H9 (cell line): ENCODE measurements at regions not wholly inside any gene's neighbourhood (a gene's known extent, or its start where the extent isn't known, plus 50 kb on each side); places are given as distances from the start of the nearest gene placed in this dataset.

Experiments
- DNase-seq: peaks from one replicate; pipeline ENCODE4 v3.0.0-alpha.2; 2017
- H2AFZ ChIP-seq: one replicate; pipeline ENCODE4 v1.6.1; 2013; ENCODE audit warnings: mild to moderate bottlenecking, low read length, control low read depth, moderate library complexity
- H2AK5ac ChIP-seq: 2 replicates; pipeline ENCODE4 v1.6.1; 2013; ENCODE audit warnings: low read length, control low read depth, mixed read lengths; ENCODE audit not compliant: insufficient read length
- H2BK120ac ChIP-seq: one replicate; pipeline ENCODE4 v1.6.1; 2013; ENCODE audit warnings: low read depth, mild to moderate bottlenecking, low read length, control low read depth, inconsistent platforms; ENCODE audit not compliant: poor library complexity, severe bottlenecking
- H2BK12ac ChIP-seq: 2 replicates; pipeline ENCODE4 v1.6.1; 2013; ENCODE audit warnings: low read length, control low read depth, mixed read lengths, low read depth; ENCODE audit not compliant: insufficient read length
- H2BK15ac ChIP-seq: 2 replicates; pipeline ENCODE4 v1.6.1; 2013; ENCODE audit warnings: low read depth, low read length, control low read depth
- H2BK20ac ChIP-seq: one replicate; pipeline ENCODE4 v1.6.1; 2013; ENCODE audit warnings: low read depth, mild to moderate bottlenecking, low read length, control low read depth, inconsistent platforms; ENCODE audit not compliant: poor library complexity, severe bottlenecking
- H2BK5ac ChIP-seq: 2 replicates; pipeline ENCODE4 v1.6.1; 2013; ENCODE audit warnings: low read length, control low read depth, mixed read lengths; ENCODE audit not compliant: insufficient read length
- H3K14ac ChIP-seq: 2 replicates; pipeline ENCODE4 v1.6.1; 2013; ENCODE audit warnings: low read length, control low read depth; ENCODE audit not compliant: insufficient read depth
- H3K18ac ChIP-seq: 2 replicates; pipeline ENCODE4 v1.6.1; 2013; ENCODE audit warnings: low read depth, mild to moderate bottlenecking, mixed read lengths, low read length, control low read depth; ENCODE audit not compliant: insufficient read length
- H3K23ac ChIP-seq: 2 replicates; pipeline ENCODE4 v1.6.1; 2013; ENCODE audit warnings: low read length, control low read depth, mixed read lengths, low read depth; ENCODE audit not compliant: insufficient read length
- H3K23me2 ChIP-seq: 2 replicates; pipeline ENCODE4 v1.6.1; 2013; ENCODE audit warnings: low read depth, mild to moderate bottlenecking, mixed read lengths, low read length, control low read depth; ENCODE audit not compliant: insufficient read length, poor library complexity, severe bottlenecking
- H3K27ac ChIP-seq: 2 replicates; pipeline ENCODE4 v1.5.1; 2013; ENCODE audit warnings: low read length, control low read depth, mixed read lengths, low read depth; ENCODE audit not compliant: insufficient read length
- H3K27me3 ChIP-seq: 2 replicates; pipeline ENCODE4 v1.6.1; 2013; ENCODE audit warnings: low read length, control low read depth, inconsistent platforms; ENCODE audit not compliant: insufficient read depth
- H3K4ac ChIP-seq: 2 replicates; pipeline ENCODE4 v1.6.1; 2013; ENCODE audit warnings: low read depth, mild to moderate bottlenecking, control low read depth, inconsistent platforms, low read length, moderate library complexity
- H3K4me1 ChIP-seq: 2 replicates; pipeline ENCODE4 v1.6.1; 2013; ENCODE audit warnings: low read length, control low read depth, inconsistent platforms; ENCODE audit not compliant: insufficient read depth
- H3K4me2 ChIP-seq: 2 replicates; pipeline ENCODE4 v1.6.1; 2013; ENCODE audit warnings: low read length, control low read depth, mixed read lengths; ENCODE audit not compliant: insufficient read length, insufficient read depth
- H3K56ac ChIP-seq: 2 replicates; pipeline ENCODE4 v1.6.1; 2013; ENCODE audit warnings: low read depth, mild to moderate bottlenecking, mixed read lengths, low read length, control low read depth; ENCODE audit not compliant: insufficient read length
- H3K79me1 ChIP-seq: 2 replicates; pipeline ENCODE4 v1.6.1; 2013; ENCODE audit warnings: low read depth, mild to moderate bottlenecking, moderate library complexity, low read length, control low read depth, inconsistent platforms; ENCODE audit not compliant: insufficient read depth, poor library complexity, severe bottlenecking
- H3K79me2 ChIP-seq: 2 replicates; pipeline ENCODE4 v1.6.1; 2013; ENCODE audit warnings: low read length, control low read depth, inconsistent platforms; ENCODE audit not compliant: insufficient read depth
- H3K9ac ChIP-seq: 2 replicates; pipeline ENCODE4 v1.6.1; 2013; ENCODE audit warnings: low read length, control low read depth, mixed read lengths; ENCODE audit not compliant: insufficient read length; ENCODE audit errors: extremely low read depth
- H3K9me3 ChIP-seq: one replicate; pipeline ENCODE4 v1.6.1; 2013; ENCODE audit warnings: low read depth, low read length, inconsistent platforms; ENCODE audit not compliant: control insufficient read depth
- H3T11ph ChIP-seq: one replicate; pipeline ENCODE4 v1.6.1; 2013; ENCODE audit warnings: mild to moderate bottlenecking, low read length, control low read depth, inconsistent platforms
- H4K20me1 ChIP-seq: one replicate; pipeline ENCODE4 v1.6.1; 2013; ENCODE audit not compliant: control insufficient read depth, insufficient read length, insufficient read depth
- H4K5ac ChIP-seq: 2 replicates; pipeline ENCODE4 v1.6.1; 2013; ENCODE audit warnings: low read depth, mild to moderate bottlenecking, mixed read lengths, low read length, control low read depth; ENCODE audit not compliant: insufficient read length
- H4K8ac ChIP-seq: replicated peaks from 2 replicates; pipeline ENCODE4 v1.6.1; 2013; ENCODE audit warnings: low read length, control low read depth, mixed read lengths, low read depth; ENCODE audit not compliant: insufficient read length
- H4K91ac ChIP-seq: 2 replicates; pipeline ENCODE4 v1.6.1; 2013; ENCODE audit warnings: low read depth, mild to moderate bottlenecking, moderate library complexity, mixed read lengths, low read length, control low read depth; ENCODE audit not compliant: insufficient read length
- H3K27ac Mint-ChIP-seq, 3 experiments: 2 replicates in 2 of 3; 3 replicates in 1 of 3; pipeline ENCODE4 v1.8.0; 2020 to 2021; ENCODE audit warnings: mixed read lengths in 3 of 3, mild to moderate bottlenecking in 1 of 3, moderate library complexity in 1 of 3
- H3K27me3 Mint-ChIP-seq: 2 replicates; pipeline ENCODE4 v1.8.0; 2021; ENCODE audit warnings: low read depth, mild to moderate bottlenecking, moderate library complexity, mixed read lengths
- H3K36me3 Mint-ChIP-seq, 3 experiments: 2 replicates in 2 of 3; 3 replicates in 1 of 3; pipeline ENCODE4 v1.8.0; 2020 to 2021; ENCODE audit warnings: low read depth in 3 of 3, mixed read lengths in 3 of 3; ENCODE audit not compliant: insufficient read depth in 1 of 3
- H3K4me1 Mint-ChIP-seq, 2 experiments: 2 replicates each; pipeline ENCODE4 v1.8.0; 2020; ENCODE audit warnings: mixed read lengths in 2 of 2
- H3K4me3 Mint-ChIP-seq, 2 experiments: 2 replicates in 1 of 2; 3 replicates in 1 of 2; pipeline ENCODE4 v1.8.0; 2020 to 2021; ENCODE audit warnings: mild to moderate bottlenecking in 2 of 2, mixed read lengths in 2 of 2, moderate library complexity in 1 of 2
- H3K9me3 Mint-ChIP-seq, 2 experiments: 2 replicates in 1 of 2; 3 replicates in 1 of 2; pipeline ENCODE4 v1.8.0; 2020; ENCODE audit warnings: mild to moderate bottlenecking in 2 of 2, mixed read lengths in 2 of 2, moderate library complexity in 1 of 2
- WGBS: extraction: QIAGEN DNeasy Blood & Tissue Kit; methylation state at CpG from one replicate; pipeline ENCODE4 v1.1.7; 2013; ENCODE audit warnings: missing lambda C conversion rate, low lambda C conversion rate, mixed read lengths; ENCODE audit not compliant: insufficient read length; ENCODE audit errors: extremely low coverage; 5-methylcytosine and 5-hydroxymethylcytosine counted together
- TF ChIP-seq, protein P1 (sequence below): fragments of 200-600 bp; sonication (generic); conservative IDR thresholded peaks from 3 replicates; pipeline ENCODE4 v1.8.0; 2021; ENCODE audit warnings: antibody characterized with exemption, mild to moderate bottlenecking

DNA sequence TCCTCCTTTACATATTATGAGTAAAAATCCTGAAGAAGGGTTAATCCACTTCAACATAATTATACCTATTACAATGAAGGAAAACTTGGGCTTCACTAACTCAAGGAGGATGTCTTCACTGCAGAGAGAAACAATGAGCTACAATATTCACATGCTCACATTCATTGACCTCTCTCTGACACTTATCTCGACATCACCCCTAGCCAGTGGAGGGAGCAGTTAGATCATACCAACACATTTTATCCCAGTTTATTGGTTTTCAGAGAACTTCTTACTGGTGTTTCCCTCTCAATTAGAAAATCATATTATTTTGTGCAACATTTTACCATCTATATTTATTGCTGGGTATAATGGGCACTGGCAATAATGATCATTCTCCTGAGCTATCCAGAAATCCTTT, 646.5 kb downstream of the TENT5A start:
- H3K36me3 Mint-ChIP-seq = peaks cover 0 to 3% (median 0%) of the 10 kb centered on the region in 3 experiments; a peak in 1 of 7 replicates
- no peak overlapping the region for H2BK20ac ChIP-seq
- WGBS = no CpG with 5 or more reads among the region's 1 CpG

More for the DNA sequence above, 646.5 kb downstream of the TENT5A start:
- H4K8ac ChIP-seq = no peak overlapping the region
- no peak overlapping the region for H3K27ac ChIP-seq
- H3K23me2 ChIP-seq = no peaks in the 10 kb centered on the region
- H4K5ac ChIP-seq = no peak overlapping the region
- no peaks in the 10 kb centered on the region for H3K9me3 ChIP-seq
- no peak for DNase-seq
- H2AK5ac ChIP-seq = no peak overlapping the region
- no peak overlapping the region for H2BK12ac ChIP-seq
- H3K9ac ChIP-seq = no peak overlapping the region
- H3K27me3 Mint-ChIP-seq = no peaks in the 10 kb centered on the region
- no peak overlapping the region for H2AFZ ChIP-seq
- H3K4me1 Mint-ChIP-seq = no peaks in the 10 kb centered on the region
- H3T11ph ChIP-seq = no peak overlapping the region
- no peak overlapping the region for H3K23ac ChIP-seq
- no peak overlapping the region for H3K14ac ChIP-seq
- no peak overlapping the region for H3K4me2 ChIP-seq
- no peaks in the 10 kb centered on the region for H3K27me3 ChIP-seq
- peaks cover 0 to 2% of the 10 kb centered on the region in 2 experiments; a peak in 1 of 5 replicates for H3K9me3 Mint-ChIP-seq
- H4K91ac ChIP-seq = no peak overlapping the region
- H3K4me3 Mint-ChIP-seq = no peak overlapping the region
- H2BK120ac ChIP-seq = no peak overlapping the region
- H3K79me2 ChIP-seq = no peaks in the 10 kb centered on the region
- H3K27ac Mint-ChIP-seq = no peak overlapping the region
- no peaks in the 10 kb centered on the region for H4K20me1 ChIP-seq
- H3K79me1 ChIP-seq = no peaks in the 10 kb centered on the region
- H3K18ac ChIP-seq = no peak overlapping the region
- TF ChIP-seq, protein P1, sequence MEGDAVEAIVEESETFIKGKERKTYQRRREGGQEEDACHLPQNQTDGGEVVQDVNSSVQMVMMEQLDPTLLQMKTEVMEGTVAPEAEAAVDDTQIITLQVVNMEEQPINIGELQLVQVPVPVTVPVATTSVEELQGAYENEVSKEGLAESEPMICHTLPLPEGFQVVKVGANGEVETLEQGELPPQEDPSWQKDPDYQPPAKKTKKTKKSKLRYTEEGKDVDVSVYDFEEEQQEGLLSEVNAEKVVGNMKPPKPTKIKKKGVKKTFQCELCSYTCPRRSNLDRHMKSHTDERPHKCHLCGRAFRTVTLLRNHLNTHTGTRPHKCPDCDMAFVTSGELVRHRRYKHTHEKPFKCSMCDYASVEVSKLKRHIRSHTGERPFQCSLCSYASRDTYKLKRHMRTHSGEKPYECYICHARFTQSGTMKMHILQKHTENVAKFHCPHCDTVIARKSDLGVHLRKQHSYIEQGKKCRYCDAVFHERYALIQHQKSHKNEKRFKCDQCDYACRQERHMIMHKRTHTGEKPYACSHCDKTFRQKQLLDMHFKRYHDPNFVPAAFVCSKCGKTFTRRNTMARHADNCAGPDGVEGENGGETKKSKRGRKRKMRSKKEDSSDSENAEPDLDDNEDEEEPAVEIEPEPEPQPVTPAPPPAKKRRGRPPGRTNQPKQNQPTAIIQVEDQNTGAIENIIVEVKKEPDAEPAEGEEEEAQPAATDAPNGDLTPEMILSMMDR = 0 out of 3 replicates have a peak, but pooled peaks have one; percentile 21
- no peak overlapping the region for H2BK15ac ChIP-seq
- no peak overlapping the region for H2BK5ac ChIP-seq
- H3K4ac ChIP-seq = no peak overlapping the region
- no peak overlapping the region for H3K56ac ChIP-seq
- no peaks in the 10 kb centered on the region for H3K4me1 ChIP-seq
